SK-N-DZ (cell line): ENCODE measurements at regions not wholly inside any gene's neighbourhood (a gene's known extent, or its start where the extent isn't known, plus 50 kb on each side); places are given as distances from the start of the nearest gene placed in this dataset.
"Not testable (repeated sequence)": the region's sequence is repeated elsewhere in the genome, so short reads cannot be mapped to it uniquely, and the experiment has no call there.

Source experiments
- DNase-seq: peaks from one replicate; pipeline ENCODE4 v3.0.0-alpha.2; 2015; ENCODE audit warnings: low spot score

- DNase-seq: peak; percentile 20
Measured at GRCh38 chr2:38483776-38484501, 106.9 kb upstream of the ATL2 start.

GRCh38 chr2:38482710-38483109 is 105.6 kb upstream of the ATL2 start:
- DNase-seq: not testable (repeated sequence)

- DNase-seq: no peak
Measured at GRCh38 chr2:38480617-38481016, 103.5 kb upstream of the ATL2 start.

GRCh38 chr2:38477006-38477405 is 99.9 kb upstream of the ATL2 start:
- DNase-seq: no peak

- DNase-seq: no peak
Measured at GRCh38 chr2:38475567-38475881, 98.5 kb upstream of the ATL2 start.

- no peak for DNase-seq
Measured at GRCh38 chr2:38474715-38475566, 97.9 kb upstream of the ATL2 start.

GRCh38 chr2:38474021-38474456 is 97.0 kb upstream of the ATL2 start:
- DNase-seq: no peak

- no peak for DNase-seq
Measured at GRCh38 chr2:38473333-38474005, 96.4 kb upstream of the ATL2 start.

GRCh38 chr2:38470115-38470514 is 93.0 kb upstream of the ATL2 start:
- no peak for DNase-seq

GRCh38 chr2:38467768-38468455 is 90.8 kb upstream of the ATL2 start:
- no peak for DNase-seq

- no peak for DNase-seq
Measured at GRCh38 chr2:38466876-38467767, 90.0 kb upstream of the ATL2 start.

GRCh38 chr2:38466409-38466808 is 89.3 kb upstream of the ATL2 start:
- DNase-seq: no peak

GRCh38 chr2:38465789-38466127 is 88.7 kb upstream of the ATL2 start:
- peak; percentile 73 for DNase-seq

GRCh38 chr2:38464971-38465788 is 88.1 kb upstream of the ATL2 start:
- peak; percentile 34 for DNase-seq

GRCh38 chr2:38463752-38464151 is 86.7 kb upstream of the ATL2 start:
- DNase-seq: no peak

GRCh38 chr2:38462121-38462661 is 85.1 kb upstream of the ATL2 start:
- no peak for DNase-seq

- DNase-seq: no peak
Measured at GRCh38 chr2:38461470-38461869, 84.4 kb upstream of the ATL2 start.

- no peak for DNase-seq
Measured at GRCh38 chr2:38460313-38460712, 83.2 kb upstream of the ATL2 start.

- no peak for DNase-seq
Measured at GRCh38 chr2:38454081-38454480, 77.0 kb upstream of the ATL2 start.

GRCh38 chr2:38451778-38452177 is 74.7 kb upstream of the ATL2 start:
- not testable (repeated sequence) for DNase-seq
